Body of pancreas (tissue), 4 donors: ENCODE measurements at regions not wholly inside any gene's neighbourhood (a gene's known extent, or its start where the extent isn't known, plus 50 kb on each side); places are given as distances from the start of the nearest gene placed in this dataset.

Experiments
- ATAC-seq: fragments of 150-250 bp; one replicate; pipeline ENCODE4 v1.9.1; 2016
- DNase-seq, 4 donors: peaks; one replicate each; pipeline ENCODE4 v3.0.0-alpha.2; 2019
- H3K27ac ChIP-seq, 4 donors: fragments of 200-600 bp; sonication (generic); 1 replicate in 3 of 4; 2 replicates in 1 of 4; pipeline versions ENCODE4 v1.5.1 to v1.6.1; 2016 to 2019; ENCODE audit warnings: mild to moderate bottlenecking in 1 of 4, mixed read lengths in 1 of 4, moderate library complexity in 1 of 4
- H3K27me3 ChIP-seq, 2 donors: fragments of 200-600 bp; sonication (generic); one replicate each; pipeline ENCODE4 v1.6.0; 2016; ENCODE audit warnings: mild to moderate bottlenecking in 1 of 2
- H3K36me3 ChIP-seq, 2 donors: fragments of 200-600 bp; sonication (generic); replicated peaks in 1 of 2; 2 replicates each; pipeline ENCODE4 v1.5.1; 2016; ENCODE audit warnings: low read depth in 2 of 2; ENCODE audit not compliant: insufficient read depth in 1 of 2
- H3K4me1 ChIP-seq: fragments of 200-600 bp; sonication (generic); one replicate; pipeline ENCODE4 v1.6.0; 2016
- H3K4me3 ChIP-seq, 2 donors: fragments of 200-600 bp; sonication (generic); 1 replicate in 1 of 2; 2 replicates in 1 of 2; pipeline ENCODE4 v1.5.1; 2016 to 2019
- H3K9me3 ChIP-seq, 3 donors: fragments of 200-600 bp; sonication (generic); 1 replicate in 2 of 3; 2 replicates in 1 of 3; pipeline ENCODE4 v1.5.1; 2016
- POLR2A ChIP-seq, 3 donors: fragments of 450-650 bp; IDR thresholded peaks; one replicate each; pipeline ENCODE4 v1.6.1; 2016; ENCODE audit warnings: antibody characterized with exemption in 3 of 3, mild to moderate bottlenecking in 2 of 3
- WGBS, 2 donors: methylation state at CpG; one replicate each; pipeline ENCODE4 v1.1.5; 2017; 5-methylcytosine and 5-hydroxymethylcytosine counted together
- intact Hi-C: fragments of 100-400 bp; cut with DNase I; formaldehyde crosslinking; loops from one replicate; pipeline ENCODE4 v1.15.1; 2023
- TF ChIP-seq, protein P1 (sequence below), 7 experiments: fragments of 450-650 bp in 4 of 7; fragments of 200-600 bp in 3 of 7; sonication (generic) in 3 of 7; IDR thresholded peaks; one replicate each; pipeline ENCODE4 v1.5.1; 2016 to 2019; ENCODE audit warnings: antibody characterized with exemption in 7 of 7

DNA sequence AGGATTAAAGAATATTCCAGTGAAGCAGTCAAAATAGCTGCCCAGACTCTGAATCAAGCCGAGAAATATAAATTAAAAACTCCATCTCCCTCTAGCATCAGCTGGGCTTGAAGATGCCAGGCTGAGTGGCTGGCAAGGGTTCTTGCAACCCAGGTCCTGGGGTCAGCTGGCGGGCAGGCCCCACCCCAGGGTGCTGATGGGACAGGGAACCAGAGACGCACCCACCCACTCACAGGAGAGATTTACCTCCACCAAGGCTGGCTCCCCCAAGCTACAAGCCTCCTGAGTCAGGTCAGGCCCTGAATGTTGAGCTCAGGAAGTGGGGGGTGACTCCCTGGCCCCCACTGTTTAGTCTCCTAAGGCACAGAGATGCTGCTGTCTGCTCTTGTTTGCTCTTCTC lies 83.9 kb upstream of the HSPA9 start:
- no peaks in the 10 kb centered on the region for H3K36me3 ChIP-seq
- no peak for TF ChIP-seq POLR2A (IDR thresholded peaks at IDR 0.05)
- TF ChIP-seq, protein P1, sequence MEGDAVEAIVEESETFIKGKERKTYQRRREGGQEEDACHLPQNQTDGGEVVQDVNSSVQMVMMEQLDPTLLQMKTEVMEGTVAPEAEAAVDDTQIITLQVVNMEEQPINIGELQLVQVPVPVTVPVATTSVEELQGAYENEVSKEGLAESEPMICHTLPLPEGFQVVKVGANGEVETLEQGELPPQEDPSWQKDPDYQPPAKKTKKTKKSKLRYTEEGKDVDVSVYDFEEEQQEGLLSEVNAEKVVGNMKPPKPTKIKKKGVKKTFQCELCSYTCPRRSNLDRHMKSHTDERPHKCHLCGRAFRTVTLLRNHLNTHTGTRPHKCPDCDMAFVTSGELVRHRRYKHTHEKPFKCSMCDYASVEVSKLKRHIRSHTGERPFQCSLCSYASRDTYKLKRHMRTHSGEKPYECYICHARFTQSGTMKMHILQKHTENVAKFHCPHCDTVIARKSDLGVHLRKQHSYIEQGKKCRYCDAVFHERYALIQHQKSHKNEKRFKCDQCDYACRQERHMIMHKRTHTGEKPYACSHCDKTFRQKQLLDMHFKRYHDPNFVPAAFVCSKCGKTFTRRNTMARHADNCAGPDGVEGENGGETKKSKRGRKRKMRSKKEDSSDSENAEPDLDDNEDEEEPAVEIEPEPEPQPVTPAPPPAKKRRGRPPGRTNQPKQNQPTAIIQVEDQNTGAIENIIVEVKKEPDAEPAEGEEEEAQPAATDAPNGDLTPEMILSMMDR (IDR thresholded peaks at IDR 0.05), result no peak
- WGBS, 2 donors, result 86 to 89% methylated on average over 2 to 3 of the region's 3 CpGs

DNA sequence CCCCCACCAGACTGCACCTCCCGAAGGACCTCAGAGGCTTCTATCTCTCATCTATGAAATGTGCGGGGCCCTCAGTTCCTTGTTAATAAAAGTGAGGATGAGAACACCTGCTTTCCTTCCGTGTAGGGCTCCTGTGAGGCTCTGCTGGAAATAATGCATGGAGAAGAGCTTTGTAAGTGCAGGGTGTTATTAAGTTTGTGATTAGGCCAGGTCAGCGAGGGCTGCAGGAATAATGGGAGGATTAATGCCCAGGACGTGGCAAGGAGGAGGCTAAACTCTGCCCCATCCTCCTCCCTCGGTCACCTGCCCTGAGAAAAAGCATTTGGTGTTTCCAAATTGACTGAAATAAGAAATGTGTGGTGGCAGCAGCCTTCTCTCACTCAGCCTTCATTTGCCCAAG lies 83.5 kb upstream of the HSPA9 start:
- 78 to 83% methylated on average over 6 of the region's 6 CpGs for WGBS, 2 donors
- no peak for DNase-seq
- intact Hi-C loops, result no loop called here
- Histone ChIP-seq H3K27me3 (no peaks in the 10 kb centered on the region), H3K36me3 (no peaks in the 10 kb centered on the region), H3K4me3 (no peak overlapping the region), H3K4me1 (no peaks in the 10 kb centered on the region), H3K27ac (no peak overlapping the region), H3K9me3 (no peaks in the 10 kb centered on the region)
- TF ChIP-seq, protein P1 (IDR thresholded peaks at IDR 0.05), result no peak
- no peak for TF ChIP-seq POLR2A (IDR thresholded peaks at IDR 0.05)
- no peak for ATAC-seq

More for the DNA sequence above, 83.9 kb upstream of the HSPA9 start:
- peak in 1 of 4 donors; percentile 5 for DNase-seq
- H3K27me3 ChIP-seq, result no peaks in the 10 kb centered on the region
- H3K4me1 ChIP-seq, result no peaks in the 10 kb centered on the region
- no peak overlapping the region for H3K4me3 ChIP-seq
- ATAC-seq, result no peak
- no peaks in the 10 kb centered on the region for H3K9me3 ChIP-seq
- intact Hi-C loops, result no loop called here
- H3K27ac ChIP-seq, result no peak overlapping the region

DNA sequence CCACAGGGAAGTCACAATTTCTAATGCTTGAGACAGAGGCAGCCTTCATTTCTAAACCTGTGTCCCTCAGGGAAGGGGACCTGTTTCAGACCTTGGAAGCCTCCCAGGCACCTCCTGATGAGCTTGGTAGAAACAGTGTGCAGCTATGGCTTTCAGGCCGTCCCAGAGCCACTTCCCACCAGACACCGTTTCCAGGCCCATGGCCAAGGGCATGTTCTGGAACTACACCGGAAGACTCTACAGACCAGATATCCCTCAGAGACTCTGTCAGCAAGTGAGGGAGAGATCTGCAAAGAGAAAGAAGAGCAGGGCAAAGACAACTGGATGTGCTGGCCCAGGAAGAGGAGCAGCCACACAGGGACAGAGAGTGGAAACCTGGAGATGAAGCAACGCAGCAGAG lies 82.2 kb upstream of the HSPA9 start:
- H3K9me3 ChIP-seq, result no peaks in the 10 kb centered on the region
- no peaks in the 10 kb centered on the region for H3K36me3 ChIP-seq
- no peak for DNase-seq
- H3K27ac ChIP-seq, result no peak overlapping the region
- H3K27me3 ChIP-seq, result no peaks in the 10 kb centered on the region
- no peak for ATAC-seq
- no peaks in the 10 kb centered on the region for H3K4me1 ChIP-seq
- 91 to 98% methylated on average over 4 of the region's 4 CpGs for WGBS, 2 donors
- no peak for TF ChIP-seq POLR2A (IDR thresholded peaks at IDR 0.05)
- TF ChIP-seq, protein P1 (IDR thresholded peaks at IDR 0.05), result no peak
- no peak overlapping the region for H3K4me3 ChIP-seq
- intact Hi-C loops, result no loop called here

DNA sequence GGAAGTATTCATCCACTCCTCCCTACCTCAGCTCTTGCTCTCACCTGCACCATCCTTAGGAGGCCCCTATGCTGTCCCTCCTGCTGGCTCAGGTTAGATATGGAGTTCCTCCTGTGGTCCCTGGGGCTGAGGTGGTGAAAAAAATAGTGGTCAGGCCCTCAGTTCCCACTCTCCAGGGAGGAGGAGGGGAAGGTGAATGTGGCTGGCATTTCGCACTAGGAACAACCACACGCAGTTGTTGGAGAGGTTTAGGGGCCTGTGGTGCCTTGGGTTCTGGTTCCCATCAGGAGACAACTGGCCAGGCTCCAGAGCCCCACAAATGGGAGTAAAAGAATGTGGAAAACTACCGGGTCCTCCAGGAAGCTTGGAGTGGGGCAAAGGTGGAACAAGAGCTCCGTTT lies 81.7 kb upstream of the HSPA9 start:
- Histone ChIP-seq H3K4me1 (no peaks in the 10 kb centered on the region), H3K4me3 (no peak overlapping the region), H3K36me3 (no peaks in the 10 kb centered on the region), H3K27ac (no peak overlapping the region), H3K27me3 (no peaks in the 10 kb centered on the region), H3K9me3 (no peaks in the 10 kb centered on the region)
- WGBS, 2 donors, result 75 to 89% methylated on average over 3 to 4 of the region's 4 CpGs
- no peak for TF ChIP-seq POLR2A (IDR thresholded peaks at IDR 0.05)
- TF ChIP-seq, protein P1 (IDR thresholded peaks at IDR 0.05), result no peak
- no peak for DNase-seq
- intact Hi-C loops, result no loop called here
- no peak for ATAC-seq

DNA sequence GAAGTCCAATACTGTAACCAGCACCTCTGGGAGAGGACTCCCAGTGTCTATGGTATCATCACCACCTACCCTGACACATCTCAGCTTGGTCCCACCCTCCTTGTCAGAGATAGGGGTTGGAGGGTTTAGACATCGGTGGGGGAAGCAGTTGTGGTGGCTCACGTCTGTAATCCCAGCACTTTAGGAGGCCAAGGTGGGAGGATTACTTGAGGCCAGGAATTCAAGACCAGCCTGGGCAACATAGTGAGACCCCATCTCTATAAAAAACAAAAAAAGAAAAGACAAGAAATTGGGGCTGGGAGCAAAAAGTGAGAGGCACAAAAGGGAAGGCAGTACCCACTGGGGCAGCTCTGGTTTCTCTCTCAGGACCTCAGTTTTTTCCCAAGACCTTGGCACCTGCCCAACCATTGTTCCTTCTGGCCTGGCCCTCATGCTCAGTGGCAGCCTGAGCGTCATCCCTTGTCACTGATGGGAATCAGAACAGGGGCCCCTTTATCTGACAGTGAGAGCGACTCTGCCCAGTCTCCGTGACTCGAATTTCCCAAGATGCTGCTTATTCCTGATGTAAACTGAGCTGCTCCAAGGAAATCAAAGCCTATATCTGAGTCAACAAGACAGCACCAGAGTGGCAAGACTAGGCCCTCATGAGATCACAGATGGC lies 80.5 kb upstream of the HSPA9 start:
- no peaks in the 10 kb centered on the region for H3K4me1 ChIP-seq
- ATAC-seq, result peak; percentile 21
- no peaks in the 10 kb centered on the region for H3K27me3 ChIP-seq
- no peaks in the 10 kb centered on the region for H3K9me3 ChIP-seq
- peak; percentile 21 to 55 (median 32) for DNase-seq
- TF ChIP-seq, protein P1 (IDR thresholded peaks at IDR 0.05), result no peak
- TF ChIP-seq POLR2A (IDR thresholded peaks at IDR 0.05), result no peak
- WGBS, 2 donors, result 76 to 81% methylated on average over 6 of the region's 6 CpGs
- intact Hi-C loops, result no loop called here
- H3K36me3 ChIP-seq, result no peaks in the 10 kb centered on the region
- no peak overlapping the region for H3K27ac ChIP-seq
- no peak overlapping the region for H3K4me3 ChIP-seq
